WTC11 (cell line): ENCODE measurements at regions not wholly inside any gene's neighbourhood (a gene's known extent, or its start where the extent isn't known, plus 50 kb on each side); places are given as distances from the start of the nearest gene placed in this dataset.

Experiments
- ETV6 ChIP-seq: sonication (generic); formaldehyde crosslinking; IDR thresholded peaks from 2 replicates; pipeline ENCODE4 v1.8.1; 2022; ENCODE audit warnings: mild to moderate bottlenecking, missing genetic modification reagents
- SMAD3 ChIP-seq: sonication (generic); formaldehyde crosslinking; IDR thresholded peaks from 2 replicates; pipeline ENCODE4 v1.8.0; 2022; ENCODE audit warnings: missing genetic modification reagents, mild to moderate bottlenecking, borderline replicate concordance
- TF ChIP-seq, protein P1 (sequence below): fragments of 200-600 bp; IDR thresholded peaks from 2 replicates; pipeline ENCODE4 v1.8.0; 2022; ENCODE audit warnings: antibody characterized with exemption
- TF ChIP-seq, protein P2 (sequence below): sonication (generic); formaldehyde crosslinking; IDR thresholded peaks from 2 replicates; pipeline ENCODE4 v1.8.1; 2022; ENCODE audit warnings: mild to moderate bottlenecking, missing genetic modification reagents, moderate library complexity, borderline replicate concordance
- TF ChIP-seq, protein P3 (sequence below): sonication (generic); formaldehyde crosslinking; IDR thresholded peaks from 2 replicates; pipeline ENCODE4 v1.8.0; 2023; ENCODE audit warnings: missing genetic modification reagents, mild to moderate bottlenecking, borderline replicate concordance
- TF ChIP-seq, protein P4 (sequence below): sonication (generic); formaldehyde crosslinking; IDR thresholded peaks from 2 replicates; pipeline ENCODE4 v1.8.1; 2023; ENCODE audit warnings: mild to moderate bottlenecking, missing genetic modification reagents, moderate library complexity

DNA sequence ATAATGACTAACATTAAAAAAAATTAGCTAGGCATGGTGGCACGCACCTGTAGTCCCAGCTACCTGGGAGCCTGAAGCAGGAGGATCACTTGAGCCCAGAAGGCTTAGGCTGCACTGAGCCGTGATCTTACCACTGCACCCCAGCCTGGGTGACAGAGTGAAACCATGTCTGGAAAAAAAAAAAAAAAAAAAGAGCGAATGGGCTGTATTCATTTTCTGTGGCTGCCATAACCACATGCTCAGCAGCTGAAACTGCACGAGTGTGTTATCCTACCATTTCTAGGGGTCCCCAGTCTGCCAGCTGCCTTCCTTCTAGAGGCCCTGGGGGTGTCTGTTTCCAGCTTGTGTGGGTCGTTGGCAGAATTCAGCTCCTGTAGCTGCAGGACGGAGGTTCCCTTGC lies 247.8 kb downstream of the EIPR1 start:
- TF ChIP-seq, protein P1, sequence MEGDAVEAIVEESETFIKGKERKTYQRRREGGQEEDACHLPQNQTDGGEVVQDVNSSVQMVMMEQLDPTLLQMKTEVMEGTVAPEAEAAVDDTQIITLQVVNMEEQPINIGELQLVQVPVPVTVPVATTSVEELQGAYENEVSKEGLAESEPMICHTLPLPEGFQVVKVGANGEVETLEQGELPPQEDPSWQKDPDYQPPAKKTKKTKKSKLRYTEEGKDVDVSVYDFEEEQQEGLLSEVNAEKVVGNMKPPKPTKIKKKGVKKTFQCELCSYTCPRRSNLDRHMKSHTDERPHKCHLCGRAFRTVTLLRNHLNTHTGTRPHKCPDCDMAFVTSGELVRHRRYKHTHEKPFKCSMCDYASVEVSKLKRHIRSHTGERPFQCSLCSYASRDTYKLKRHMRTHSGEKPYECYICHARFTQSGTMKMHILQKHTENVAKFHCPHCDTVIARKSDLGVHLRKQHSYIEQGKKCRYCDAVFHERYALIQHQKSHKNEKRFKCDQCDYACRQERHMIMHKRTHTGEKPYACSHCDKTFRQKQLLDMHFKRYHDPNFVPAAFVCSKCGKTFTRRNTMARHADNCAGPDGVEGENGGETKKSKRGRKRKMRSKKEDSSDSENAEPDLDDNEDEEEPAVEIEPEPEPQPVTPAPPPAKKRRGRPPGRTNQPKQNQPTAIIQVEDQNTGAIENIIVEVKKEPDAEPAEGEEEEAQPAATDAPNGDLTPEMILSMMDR = no peak
- TF ChIP-seq ETV6 (no peak), SMAD3 (CRISPR knock-in tag) (no peak)
- TF ChIP-seq, protein P2, sequence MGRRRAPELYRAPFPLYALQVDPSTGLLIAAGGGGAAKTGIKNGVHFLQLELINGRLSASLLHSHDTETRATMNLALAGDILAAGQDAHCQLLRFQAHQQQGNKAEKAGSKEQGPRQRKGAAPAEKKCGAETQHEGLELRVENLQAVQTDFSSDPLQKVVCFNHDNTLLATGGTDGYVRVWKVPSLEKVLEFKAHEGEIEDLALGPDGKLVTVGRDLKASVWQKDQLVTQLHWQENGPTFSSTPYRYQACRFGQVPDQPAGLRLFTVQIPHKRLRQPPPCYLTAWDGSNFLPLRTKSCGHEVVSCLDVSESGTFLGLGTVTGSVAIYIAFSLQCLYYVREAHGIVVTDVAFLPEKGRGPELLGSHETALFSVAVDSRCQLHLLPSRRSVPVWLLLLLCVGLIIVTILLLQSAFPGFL (CRISPR knock-in tag) = no peak
- TF ChIP-seq, protein P3, sequence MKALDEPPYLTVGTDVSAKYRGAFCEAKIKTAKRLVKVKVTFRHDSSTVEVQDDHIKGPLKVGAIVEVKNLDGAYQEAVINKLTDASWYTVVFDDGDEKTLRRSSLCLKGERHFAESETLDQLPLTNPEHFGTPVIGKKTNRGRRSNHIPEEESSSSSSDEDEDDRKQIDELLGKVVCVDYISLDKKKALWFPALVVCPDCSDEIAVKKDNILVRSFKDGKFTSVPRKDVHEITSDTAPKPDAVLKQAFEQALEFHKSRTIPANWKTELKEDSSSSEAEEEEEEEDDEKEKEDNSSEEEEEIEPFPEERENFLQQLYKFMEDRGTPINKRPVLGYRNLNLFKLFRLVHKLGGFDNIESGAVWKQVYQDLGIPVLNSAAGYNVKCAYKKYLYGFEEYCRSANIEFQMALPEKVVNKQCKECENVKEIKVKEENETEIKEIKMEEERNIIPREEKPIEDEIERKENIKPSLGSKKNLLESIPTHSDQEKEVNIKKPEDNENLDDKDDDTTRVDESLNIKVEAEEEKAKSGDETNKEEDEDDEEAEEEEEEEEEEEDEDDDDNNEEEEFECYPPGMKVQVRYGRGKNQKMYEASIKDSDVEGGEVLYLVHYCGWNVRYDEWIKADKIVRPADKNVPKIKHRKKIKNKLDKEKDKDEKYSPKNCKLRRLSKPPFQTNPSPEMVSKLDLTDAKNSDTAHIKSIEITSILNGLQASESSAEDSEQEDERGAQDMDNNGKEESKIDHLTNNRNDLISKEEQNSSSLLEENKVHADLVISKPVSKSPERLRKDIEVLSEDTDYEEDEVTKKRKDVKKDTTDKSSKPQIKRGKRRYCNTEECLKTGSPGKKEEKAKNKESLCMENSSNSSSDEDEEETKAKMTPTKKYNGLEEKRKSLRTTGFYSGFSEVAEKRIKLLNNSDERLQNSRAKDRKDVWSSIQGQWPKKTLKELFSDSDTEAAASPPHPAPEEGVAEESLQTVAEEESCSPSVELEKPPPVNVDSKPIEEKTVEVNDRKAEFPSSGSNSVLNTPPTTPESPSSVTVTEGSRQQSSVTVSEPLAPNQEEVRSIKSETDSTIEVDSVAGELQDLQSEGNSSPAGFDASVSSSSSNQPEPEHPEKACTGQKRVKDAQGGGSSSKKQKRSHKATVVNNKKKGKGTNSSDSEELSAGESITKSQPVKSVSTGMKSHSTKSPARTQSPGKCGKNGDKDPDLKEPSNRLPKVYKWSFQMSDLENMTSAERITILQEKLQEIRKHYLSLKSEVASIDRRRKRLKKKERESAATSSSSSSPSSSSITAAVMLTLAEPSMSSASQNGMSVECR = no peak
- TF ChIP-seq, protein P4, sequence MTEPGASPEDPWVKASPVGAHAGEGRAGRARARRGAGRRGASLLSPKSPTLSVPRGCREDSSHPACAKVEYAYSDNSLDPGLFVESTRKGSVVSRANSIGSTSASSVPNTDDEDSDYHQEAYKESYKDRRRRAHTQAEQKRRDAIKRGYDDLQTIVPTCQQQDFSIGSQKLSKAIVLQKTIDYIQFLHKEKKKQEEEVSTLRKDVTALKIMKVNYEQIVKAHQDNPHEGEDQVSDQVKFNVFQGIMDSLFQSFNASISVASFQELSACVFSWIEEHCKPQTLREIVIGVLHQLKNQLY (CRISPR knock-in tag) = no peak
